GM19455 (cell line): ENCODE measurements at regions not wholly inside any gene's neighbourhood (a gene's known extent, or its start where the extent isn't known, plus 50 kb on each side); places are given as distances from the start of the nearest gene placed in this dataset.
"Not testable (repeated sequence)": the region's sequence is repeated elsewhere in the genome, so short reads cannot be mapped to it uniquely, and the experiment has no call there.

Experiments
- ATAC-seq: cut with Tn5 transposase; IDR thresholded peaks from one replicate; pipeline ENCODE4 v1.9.1; 2021; ENCODE audit not compliant: unreplicated experiment

- no peak for ATAC-seq
These were observed 76.4 kb downstream of the PHAX start for GRCh38 chr5:126677121-126677520.

GRCh38 chr5:126680191-126680817, 79.6 kb downstream of the PHAX start:
- ATAC-seq = peak; percentile 57

DNA sequence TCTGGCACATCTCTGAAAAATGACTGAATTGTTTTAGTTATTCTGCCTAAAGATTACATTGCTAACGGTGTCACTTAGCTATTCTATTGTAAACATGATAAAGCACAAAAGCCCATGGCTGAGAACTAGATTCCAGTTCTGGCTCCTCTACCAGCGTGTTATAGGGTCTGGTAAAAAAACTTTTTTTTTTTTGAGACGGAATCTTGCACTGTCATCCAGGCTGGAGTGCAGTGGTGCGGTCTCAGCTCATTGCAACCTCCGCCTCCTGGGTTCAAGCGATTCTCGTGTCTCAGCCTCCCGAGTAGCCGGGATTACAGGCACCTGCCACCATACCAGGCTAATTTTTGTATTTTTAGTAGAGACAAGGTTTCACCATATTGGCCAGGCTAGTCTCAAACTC, 80.6 kb downstream of the PHAX start:
- not testable (repeated sequence) for ATAC-seq

DNA sequence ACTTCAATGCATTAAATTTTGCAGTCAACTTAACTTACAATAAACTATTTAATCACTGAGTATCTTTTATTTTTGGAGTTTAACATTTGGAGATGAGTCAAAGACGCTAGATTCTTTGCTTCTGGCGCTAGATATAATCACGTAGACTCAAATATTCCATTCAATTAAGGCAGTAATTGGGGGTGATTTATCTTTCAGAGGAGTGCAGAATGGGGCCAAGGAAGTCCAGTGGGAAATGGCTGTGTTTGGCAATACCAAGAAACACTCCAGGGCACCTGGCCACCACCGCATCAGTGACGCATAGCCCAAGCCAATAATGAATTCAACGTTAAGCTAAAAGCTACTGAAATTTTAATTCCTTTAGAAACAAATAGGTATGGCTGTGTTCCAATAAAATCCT, 81.2 kb downstream of the PHAX start:
- no peak for ATAC-seq

DNA sequence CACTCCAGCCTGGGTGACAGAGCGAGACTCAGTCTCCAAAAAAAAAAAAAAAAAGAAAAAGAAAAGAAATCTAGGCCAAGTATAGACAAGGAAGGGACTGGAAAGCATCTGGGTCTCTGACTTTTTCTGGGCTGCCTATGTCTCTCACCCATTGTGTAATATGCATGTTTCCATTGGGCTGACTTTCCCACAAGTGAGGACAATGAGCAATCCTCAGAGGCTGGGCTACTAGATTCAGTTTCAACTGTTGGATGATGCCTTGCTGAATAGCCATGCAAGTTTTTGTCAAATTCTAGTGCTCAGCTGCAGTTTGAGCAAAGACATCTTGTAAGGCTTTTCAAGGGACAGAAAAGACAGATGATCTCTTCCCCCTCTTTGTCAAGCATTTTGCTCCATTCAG, 82.1 kb downstream of the PHAX start:
- ATAC-seq = no peak

DNA sequence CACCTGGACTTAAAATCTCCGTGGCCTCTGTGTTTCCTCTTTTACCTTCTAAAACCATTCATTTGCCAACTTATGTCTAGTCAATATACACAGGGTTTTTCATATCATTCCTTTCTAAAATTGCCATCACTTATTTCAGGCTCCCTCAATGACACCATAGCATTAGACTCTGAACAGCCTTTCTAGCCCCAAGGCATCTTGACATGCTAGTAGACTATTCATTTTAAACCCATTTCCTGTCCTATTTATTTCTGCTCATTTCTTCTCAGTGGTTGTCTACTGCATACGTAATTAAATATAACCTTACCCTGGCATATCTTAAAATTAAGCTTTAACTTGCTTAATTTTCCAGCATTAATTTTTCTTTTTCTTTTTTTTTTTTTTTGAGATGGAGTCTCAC, 83.2 kb downstream of the PHAX start:
- no peak for ATAC-seq

- ATAC-seq = not testable (repeated sequence)
These were observed 84.1 kb downstream of the PHAX start for GRCh38 chr5:126684656-126685442.

GRCh38 chr5:126686451-126687126, 85.8 kb downstream of the PHAX start:
- ATAC-seq = peak; percentile 53

- ATAC-seq = no peak
These were observed 84.0 kb upstream of the LMNB1 start for GRCh38 chr5:126692971-126693370.

DNA sequence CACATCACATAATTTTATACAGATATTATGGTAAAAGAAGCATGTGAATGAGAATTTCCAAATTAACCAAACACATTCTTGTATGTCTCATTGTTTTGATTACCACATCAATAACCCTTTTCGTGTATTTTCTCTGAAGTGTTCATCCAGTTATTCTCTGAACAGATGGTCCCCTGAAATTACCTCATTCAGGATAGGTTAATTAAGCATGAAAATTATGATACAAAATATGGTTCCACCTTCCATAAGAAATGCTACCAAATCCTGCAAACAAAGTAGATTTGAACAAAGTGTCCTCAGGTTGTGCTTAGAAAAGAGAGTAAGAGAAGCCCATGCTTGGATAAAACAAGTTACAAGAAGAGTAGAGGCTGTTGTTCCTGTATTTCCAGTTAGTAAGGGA, 83.1 kb upstream of the LMNB1 start:
- no peak for ATAC-seq

- no peak for ATAC-seq
These were observed 82.5 kb upstream of the LMNB1 start for GRCh38 chr5:126694403-126694802.

DNA sequence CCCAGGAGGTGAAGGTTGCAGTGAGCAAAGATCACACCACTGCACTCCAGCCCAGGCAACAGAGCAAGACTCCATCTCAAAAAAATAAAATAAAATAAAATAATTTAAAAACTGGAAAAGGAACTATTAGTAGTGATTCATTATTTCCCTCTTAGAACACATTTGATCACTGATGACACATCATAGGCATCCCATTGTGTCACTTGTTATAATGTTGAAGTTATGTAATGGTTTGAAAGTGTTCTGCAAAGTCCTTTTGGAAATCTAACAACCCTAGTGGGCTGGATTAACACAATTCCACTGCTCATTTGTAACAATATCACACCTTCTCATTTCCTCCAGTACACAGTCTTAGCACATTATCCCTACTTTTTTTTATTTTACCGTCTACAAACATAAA, 81.8 kb upstream of the LMNB1 start:
- no peak for ATAC-seq

DNA sequence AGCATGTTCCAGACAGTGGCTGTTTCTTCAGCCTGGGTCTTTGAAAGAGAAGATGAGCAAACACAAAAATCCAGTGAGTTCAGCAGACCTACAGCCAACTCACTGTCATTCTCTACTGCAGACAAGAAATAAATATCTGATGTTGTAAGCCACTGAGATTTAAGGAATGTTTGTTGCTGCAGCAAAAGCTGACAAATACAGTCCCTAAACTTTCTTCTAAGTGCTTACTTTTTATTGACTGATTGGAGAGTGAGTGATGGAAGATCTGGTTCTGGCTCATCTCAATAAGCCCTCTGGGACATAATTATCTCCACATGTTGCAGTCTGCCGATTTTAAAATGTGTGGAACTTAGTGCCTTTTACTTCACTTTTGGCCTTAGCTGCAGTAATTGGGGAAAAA, 69.9 kb upstream of the LMNB1 start:
- no peak for ATAC-seq

- no peak for ATAC-seq
These were observed 61.2 kb upstream of the LMNB1 start for GRCh38 chr5:126715765-126716164.

- ATAC-seq = no peak
These were observed 60.1 kb upstream of the LMNB1 start for GRCh38 chr5:126716861-126717260.

DNA sequence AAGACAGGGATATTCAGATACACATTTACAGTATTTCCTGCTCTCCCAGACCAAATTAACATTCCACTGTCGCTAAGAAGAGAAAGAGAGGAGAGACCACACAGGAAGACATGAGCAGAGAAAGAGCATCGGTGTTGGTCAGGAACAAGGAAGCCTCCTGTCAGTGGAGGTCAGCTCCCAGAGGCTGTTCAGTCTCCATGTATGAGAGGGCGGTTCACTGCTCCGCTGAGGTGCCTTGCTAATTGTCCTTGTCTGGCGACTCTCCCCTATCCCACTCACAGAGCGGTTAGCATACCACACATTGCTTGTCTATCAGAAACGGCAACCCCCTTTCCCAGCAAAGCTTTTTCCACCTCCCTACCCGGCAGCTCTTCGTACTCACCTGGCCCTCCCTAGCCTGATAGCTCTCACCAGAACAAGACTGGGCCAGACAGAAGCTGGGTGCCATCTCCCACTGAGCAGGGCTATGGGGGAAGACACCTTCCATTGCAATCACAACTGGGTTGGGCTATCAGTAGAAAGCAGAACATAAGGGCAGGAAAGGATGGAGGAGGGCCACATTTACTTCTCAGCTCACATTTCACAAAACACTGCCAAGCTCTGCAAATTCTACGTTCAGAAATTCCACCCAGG, 58.6 kb upstream of the LMNB1 start:
- no peak for ATAC-seq

- ATAC-seq = no peak
These were observed 56.6 kb upstream of the LMNB1 start for GRCh38 chr5:126720369-126720768.

DNA sequence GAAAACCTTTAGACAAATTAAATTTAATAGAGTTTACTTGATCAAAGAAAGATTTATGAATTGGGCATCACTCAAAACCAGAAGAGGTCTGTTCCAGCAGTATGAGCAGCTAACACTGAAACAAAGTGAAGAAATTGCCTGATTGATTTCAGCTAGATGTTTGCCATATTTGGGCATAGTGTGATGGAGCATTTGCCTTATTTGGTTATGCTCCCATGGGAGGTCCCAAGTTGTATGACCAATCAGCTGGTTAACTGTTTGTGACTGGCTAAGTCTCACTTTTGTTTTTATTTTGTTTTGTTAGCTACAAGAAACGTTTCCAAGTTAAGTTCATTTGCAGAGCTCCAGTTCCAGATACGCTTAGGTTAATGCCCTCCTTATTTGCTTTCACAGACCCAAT, 53.3 kb upstream of the LMNB1 start:
- no peak for ATAC-seq
